Upper lobe of left lung (tissue), 6 donors: ENCODE measurements at regions not wholly inside any gene's neighbourhood (a gene's known extent, or its start where the extent isn't known, plus 50 kb on each side); places are given as distances from the start of the nearest gene placed in this dataset.

Experiments used
- ATAC-seq, 2 donors: fragments of 200-7000 bp; cut with Tn5 transposase; one replicate each; pipeline ENCODE4 v1.9.1; 2022; ENCODE audit warnings: mild to moderate bottlenecking in 2 of 2, moderate library complexity in 2 of 2; ENCODE audit not compliant: low FRiP score in 2 of 2
- DNase-seq, 2 donors: peaks; one replicate each; pipeline ENCODE4 v3.0.0-alpha.2; 2019 to 2020
- H3K27ac ChIP-seq, 4 donors: fragments of 200-600 bp; sonication (generic); one replicate each; pipeline ENCODE4 v1.5.1; 2016 to 2019
- H3K27me3 ChIP-seq, 4 donors: fragments of 200-600 bp; sonication (generic); one replicate each; pipeline ENCODE4 v1.5.1; 2017 to 2019
- H3K36me3 ChIP-seq, 4 donors: fragments of 200-600 bp; sonication (generic); one replicate each; pipeline ENCODE4 v1.5.1; 2016 to 2019
- H3K4me1 ChIP-seq, 4 donors: fragments of 200-600 bp; sonication (generic); one replicate each; pipeline ENCODE4 v1.5.1; 2018 to 2019
- H3K4me3 ChIP-seq, 4 donors: fragments of 200-600 bp; sonication (generic); one replicate each; pipeline ENCODE4 v1.5.1; 2017 to 2019; ENCODE audit warnings: mild to moderate bottlenecking in 2 of 4, moderate library complexity in 1 of 4
- H3K9me3 ChIP-seq, 4 donors: fragments of 200-600 bp; sonication (generic); one replicate each; pipeline ENCODE4 v1.5.1; 2018 to 2019
- EP300 ChIP-seq, 4 donors: sonication (generic); formaldehyde crosslinking; IDR thresholded peaks; one replicate each; pipeline ENCODE4 v1.5.1; 2017; ENCODE audit warnings: antibody characterized with exemption in 4 of 4, control low read depth in 2 of 4
- POLR2A ChIP-seq, 4 donors: fragments of 450-650 bp; IDR thresholded peaks; one replicate each; pipeline ENCODE4 v1.5.1; 2016 to 2017; ENCODE audit warnings: antibody characterized with exemption in 4 of 4, mild to moderate bottlenecking in 2 of 4
- POLR2AphosphoS5 ChIP-seq, 2 donors: sonication (generic); formaldehyde crosslinking; IDR thresholded peaks; one replicate each; pipeline ENCODE4 v1.5.1; 2017; ENCODE audit warnings: antibody characterized with exemption in 2 of 2
- WGBS, 2 donors: methylation state at CpG; one replicate each; pipeline ENCODE4 v1.1.5; 2017 to 2018; 5-methylcytosine and 5-hydroxymethylcytosine counted together
- TF ChIP-seq, protein P1 (sequence below), 6 experiments: fragments of 450-650 bp in 4 of 6; fragments of 200-600 bp in 2 of 6; sonication (generic) in 2 of 6; IDR thresholded peaks; one replicate each; pipeline ENCODE4 v1.5.1; 2016 to 2019; ENCODE audit warnings: antibody characterized with exemption in 6 of 6
- donor health status: DM: no; HTN: no; CAD: no; lungs with moderate emphysema.
- donor health status: DM: no; HTN: yes; CAD: no; lungs with severe emphysema.

DNA sequence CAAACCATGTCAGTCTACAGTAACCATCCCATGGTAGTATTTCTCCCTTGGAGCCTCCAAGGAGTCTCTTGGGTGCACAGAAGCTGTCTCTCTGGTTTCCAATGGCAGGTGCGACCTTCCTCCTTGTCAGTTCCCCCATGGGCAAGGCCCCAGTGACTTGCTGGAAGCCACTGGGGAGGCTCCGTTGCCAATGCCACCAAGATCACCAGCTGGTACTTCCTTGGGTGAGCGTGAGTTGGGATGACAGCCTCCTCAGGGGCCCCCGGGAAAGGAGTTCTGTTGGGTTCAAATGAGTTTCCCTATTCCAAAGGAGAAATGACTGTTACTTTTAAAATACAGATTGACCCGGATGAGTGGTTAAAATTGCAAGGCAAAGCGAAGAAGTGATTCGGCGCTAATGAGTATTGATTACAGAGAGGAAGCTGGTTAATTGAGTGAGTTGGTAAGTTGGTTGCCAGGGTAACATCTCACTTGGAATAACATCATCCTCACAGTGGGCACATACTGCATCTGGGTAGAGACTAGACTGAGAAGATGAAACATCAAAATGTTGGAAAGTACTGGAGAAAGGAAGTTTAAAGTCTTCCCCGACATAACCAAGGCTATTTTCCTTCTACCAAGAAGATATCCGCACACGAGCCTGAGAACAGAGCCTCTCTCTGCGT lies 53.0 kb upstream of the LAPTM5 start:
- no peaks in the 10 kb centered on the region for H3K9me3 ChIP-seq

GRCh38 chr1:30809514-30810263 lies 52.1 kb upstream of the LAPTM5 start:
- H3K27ac ChIP-seq = no peak overlapping the region
- H3K4me3 ChIP-seq = no peak overlapping the region
- WGBS, 2 donors = 53 to 64% methylated on average over 14 of the region's 14 CpGs
- TF ChIP-seq EP300 (IDR thresholded peaks at IDR 0.05) (no peak), POLR2AphosphoS5 (IDR thresholded peaks at IDR 0.05) (no peak), POLR2A (IDR thresholded peaks at IDR 0.05) (no peak)
- TF ChIP-seq, protein P1, sequence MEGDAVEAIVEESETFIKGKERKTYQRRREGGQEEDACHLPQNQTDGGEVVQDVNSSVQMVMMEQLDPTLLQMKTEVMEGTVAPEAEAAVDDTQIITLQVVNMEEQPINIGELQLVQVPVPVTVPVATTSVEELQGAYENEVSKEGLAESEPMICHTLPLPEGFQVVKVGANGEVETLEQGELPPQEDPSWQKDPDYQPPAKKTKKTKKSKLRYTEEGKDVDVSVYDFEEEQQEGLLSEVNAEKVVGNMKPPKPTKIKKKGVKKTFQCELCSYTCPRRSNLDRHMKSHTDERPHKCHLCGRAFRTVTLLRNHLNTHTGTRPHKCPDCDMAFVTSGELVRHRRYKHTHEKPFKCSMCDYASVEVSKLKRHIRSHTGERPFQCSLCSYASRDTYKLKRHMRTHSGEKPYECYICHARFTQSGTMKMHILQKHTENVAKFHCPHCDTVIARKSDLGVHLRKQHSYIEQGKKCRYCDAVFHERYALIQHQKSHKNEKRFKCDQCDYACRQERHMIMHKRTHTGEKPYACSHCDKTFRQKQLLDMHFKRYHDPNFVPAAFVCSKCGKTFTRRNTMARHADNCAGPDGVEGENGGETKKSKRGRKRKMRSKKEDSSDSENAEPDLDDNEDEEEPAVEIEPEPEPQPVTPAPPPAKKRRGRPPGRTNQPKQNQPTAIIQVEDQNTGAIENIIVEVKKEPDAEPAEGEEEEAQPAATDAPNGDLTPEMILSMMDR (IDR thresholded peaks at IDR 0.05) = no peak
- no peaks in the 10 kb centered on the region for H3K9me3 ChIP-seq
- no peaks in the 10 kb centered on the region for H3K36me3 ChIP-seq
- DNase-seq (no peak), ATAC-seq (peak; percentile 61 to 69)
- H3K27me3 ChIP-seq = peaks cover 0 to 4% (median 0%) of the 10 kb centered on the region in 4 donors
- peaks cover 9 to 20% (median 15%) of the 10 kb centered on the region in 4 donors for H3K4me1 ChIP-seq

More for the DNA sequence above, 53.0 kb upstream of the LAPTM5 start:
- WGBS, 2 donors = 82 to 85% methylated on average over 12 of the region's 12 CpGs
- no peak overlapping the region for H3K27ac ChIP-seq
- H3K27me3 ChIP-seq = peaks cover 0 to 4% (median 0%) of the 10 kb centered on the region in 4 donors
- peaks cover 9 to 20% (median 15%) of the 10 kb centered on the region in 4 donors for H3K4me1 ChIP-seq
- H3K36me3 ChIP-seq = no peaks in the 10 kb centered on the region
- TF ChIP-seq POLR2AphosphoS5 (IDR thresholded peaks at IDR 0.05) (no peak), EP300 (IDR thresholded peaks at IDR 0.05) (no peak), POLR2A (IDR thresholded peaks at IDR 0.05) (no peak)
- TF ChIP-seq, protein P1 (IDR thresholded peaks at IDR 0.05) = no peak
- DNase-seq (no peak), ATAC-seq (no peak)
- no peak overlapping the region for H3K4me3 ChIP-seq

DNA sequence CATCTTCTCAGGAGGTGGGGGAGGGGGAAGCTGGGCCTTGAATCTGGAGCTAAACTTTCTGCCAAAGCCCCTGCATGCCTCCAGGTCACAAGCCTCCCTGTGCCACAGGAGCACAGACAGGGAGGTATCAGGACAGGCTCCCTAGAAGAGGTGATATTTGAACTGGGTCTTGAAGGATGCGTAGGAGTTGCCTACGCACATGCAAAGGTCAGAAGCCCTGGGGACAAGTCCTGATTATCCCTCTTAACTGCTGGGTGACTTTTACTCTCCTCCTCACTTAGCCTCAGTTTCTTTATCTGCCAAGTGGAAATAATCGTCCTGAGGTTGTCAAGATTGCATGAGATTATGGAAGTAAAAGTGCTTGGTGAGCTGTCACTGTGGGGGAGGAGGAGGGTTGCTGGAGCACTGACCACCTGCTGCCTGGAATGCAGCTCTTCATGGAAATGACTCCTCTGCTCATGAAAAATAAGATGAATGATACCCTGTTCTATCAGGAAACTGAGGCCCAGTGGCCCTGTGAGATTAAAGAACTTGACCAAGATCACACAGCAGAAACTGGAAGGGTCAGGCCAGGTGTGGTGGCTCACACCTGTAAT lies 50.6 kb upstream of the LAPTM5 start:
- Histone ChIP-seq H3K4me1 (peaks cover 9 to 20% (median 15%) of the 10 kb centered on the region in 4 donors), H3K27me3 (peaks cover 0 to 4% (median 0%) of the 10 kb centered on the region in 4 donors), H3K4me3 (no peak overlapping the region), H3K36me3 (no peaks in the 10 kb centered on the region), H3K9me3 (no peaks in the 10 kb centered on the region), H3K27ac (no peak overlapping the region)
- TF ChIP-seq, protein P1 (IDR thresholded peaks at IDR 0.05) = no peak
- TF ChIP-seq EP300 (IDR thresholded peaks at IDR 0.05) (no peak), POLR2A (IDR thresholded peaks at IDR 0.05) (no peak), POLR2AphosphoS5 (IDR thresholded peaks at IDR 0.05) (no peak)
- ATAC-seq (no peak), DNase-seq (no peak)
- 85 to 90% methylated on average over 3 of the region's 3 CpGs for WGBS, 2 donors

DNA sequence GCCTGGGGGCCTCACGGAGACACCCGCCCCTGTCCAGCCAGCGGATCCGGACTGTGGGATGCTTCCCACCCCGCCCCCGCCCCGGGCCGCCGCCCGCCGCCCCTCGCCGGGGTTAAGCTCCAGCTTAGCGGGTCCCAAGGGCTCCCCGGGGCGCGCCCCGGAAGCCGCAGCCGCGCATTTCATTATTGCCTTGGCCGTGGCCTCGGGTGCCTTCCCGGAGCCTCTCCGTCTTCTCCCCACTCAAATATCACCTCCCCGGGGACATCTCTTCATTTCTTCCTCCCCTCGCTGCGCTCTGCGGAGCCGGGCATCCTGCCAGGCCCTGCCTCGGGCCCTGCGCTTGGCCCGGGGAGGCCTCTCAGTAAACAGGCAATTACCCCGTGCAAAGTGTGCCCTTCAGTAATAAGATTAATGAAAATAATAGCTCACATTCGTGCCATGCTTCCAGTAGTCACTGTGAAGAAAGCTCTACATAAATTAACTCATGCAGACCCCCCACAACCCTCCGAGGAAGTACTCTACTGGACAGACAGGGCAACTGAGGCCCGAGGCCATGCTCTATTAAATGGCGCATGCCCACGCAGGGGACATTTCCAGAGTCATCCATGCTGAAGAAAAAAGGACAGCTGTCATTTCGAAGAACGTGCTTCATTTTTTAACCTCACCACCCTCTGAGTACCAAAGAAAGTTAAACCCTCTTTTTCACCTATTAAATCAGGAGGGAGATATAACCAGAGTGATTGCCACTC lies 49.9 kb upstream of the LAPTM5 start:
- H3K4me1 ChIP-seq = peaks cover 9 to 20% (median 15%) of the 10 kb centered on the region in 4 donors
- TF ChIP-seq POLR2A (IDR thresholded peaks at IDR 0.05) (no peak), POLR2AphosphoS5 (IDR thresholded peaks at IDR 0.05) (no peak), EP300 (IDR thresholded peaks at IDR 0.05) (no peak)
- TF ChIP-seq, protein P1 (IDR thresholded peaks at IDR 0.05) = no peak
- WGBS, 2 donors = 40 to 42% methylated on average over 17 to 28 of the region's 41 CpGs
- no peaks in the 10 kb centered on the region for H3K9me3 ChIP-seq
- DNase-seq (peak in 1 of 2 donors; percentile 87), ATAC-seq (peak in 1 of 2 donors; percentile 39)
- H3K27me3 ChIP-seq = peaks cover 0 to 4% (median 0%) of the 10 kb centered on the region in 4 donors
- H3K4me3 ChIP-seq = no peak overlapping the region
- no peaks in the 10 kb centered on the region for H3K36me3 ChIP-seq
- no peak overlapping the region for H3K27ac ChIP-seq
